IgD-negative memory B cell (primary cell): ENCODE measurements at regions not wholly inside any gene's neighbourhood (a gene's known extent, or its start where the extent isn't known, plus 50 kb on each side); places are given as distances from the start of the nearest gene placed in this dataset.
"Not testable (repeated sequence)": the region's sequence is repeated elsewhere in the genome, so short reads cannot be mapped to it uniquely, and the experiment has no call there.

Experiments used
- H3K27ac Mint-ChIP-seq, 3 donors: one replicate each; pipeline ENCODE4 v1.8.0; 2020 to 2022; ENCODE audit warnings: mild to moderate bottlenecking in 3 of 3, mixed read lengths in 3 of 3, moderate library complexity in 1 of 3
- H3K27me3 Mint-ChIP-seq: one replicate; pipeline ENCODE4 v1.8.0; 2021; ENCODE audit warnings: mixed read lengths
- H3K36me3 Mint-ChIP-seq: one replicate; pipeline ENCODE4 v1.8.0; 2020; ENCODE audit warnings: mild to moderate bottlenecking, mixed read lengths
- H3K4me1 Mint-ChIP-seq, 3 donors: one replicate each; pipeline ENCODE4 v1.8.0; 2020 to 2022; ENCODE audit warnings: mixed read lengths in 3 of 3, mild to moderate bottlenecking in 1 of 3
- H3K4me3 Mint-ChIP-seq, 4 donors: one replicate each; pipeline ENCODE4 v1.8.0; 2020 to 2022; ENCODE audit warnings: mild to moderate bottlenecking in 4 of 4, mixed read lengths in 4 of 4, moderate library complexity in 3 of 4
- H3K9me3 Mint-ChIP-seq, 3 donors: one replicate each; pipeline ENCODE4 v1.8.0; 2020 to 2021; ENCODE audit warnings: mixed read lengths in 3 of 3, mild to moderate bottlenecking in 1 of 3

GRCh38 chr2:35997488-35997887, 358.1 kb upstream of the CRIM1 start:
- Mint-ChIP-seq H3K4me1 (no peaks in the 10 kb centered on the region), H3K27ac (no peak overlapping the region), H3K9me3 (peaks cover 1 to 13% (median 2%) of the 10 kb centered on the region in 3 donors), H3K27me3 (no peaks in the 10 kb centered on the region), H3K4me3 (no peak overlapping the region), H3K36me3 (no peaks in the 10 kb centered on the region)

GRCh38 chr2:35989503-35989902, 366.1 kb upstream of the CRIM1 start:
- Mint-ChIP-seq H3K27ac (no peak overlapping the region), H3K36me3 (no peaks in the 10 kb centered on the region), H3K4me3 (no peak overlapping the region), H3K27me3 (peaks cover 2% of the 10 kb centered on the region), H3K4me1 (no peaks in the 10 kb centered on the region), H3K9me3 (peaks cover 0 to 10% (median 2%) of the 10 kb centered on the region in 3 donors)

GRCh38 chr2:35989040-35989439, 366.5 kb upstream of the CRIM1 start:
- no peak overlapping the region for H3K27ac Mint-ChIP-seq
- no peaks in the 10 kb centered on the region for H3K36me3 Mint-ChIP-seq
- no peaks in the 10 kb centered on the region for H3K4me1 Mint-ChIP-seq
- peaks cover 0 to 8% (median 2%) of the 10 kb centered on the region in 3 donors for H3K9me3 Mint-ChIP-seq
- H3K4me3 Mint-ChIP-seq: no peak overlapping the region
- peaks cover 2% of the 10 kb centered on the region for H3K27me3 Mint-ChIP-seq

- Mint-ChIP-seq H3K4me1 (no peaks in the 10 kb centered on the region), H3K27me3 (peaks cover 2% of the 10 kb centered on the region), H3K36me3 (no peaks in the 10 kb centered on the region), H3K27ac (no peak overlapping the region), H3K9me3 (peaks cover 0 to 3% (median 2%) of the 10 kb centered on the region in 3 donors), H3K4me3 (no peak overlapping the region)
Measured at GRCh38 chr2:35986871-35987270, 368.7 kb upstream of the CRIM1 start.

DNA sequence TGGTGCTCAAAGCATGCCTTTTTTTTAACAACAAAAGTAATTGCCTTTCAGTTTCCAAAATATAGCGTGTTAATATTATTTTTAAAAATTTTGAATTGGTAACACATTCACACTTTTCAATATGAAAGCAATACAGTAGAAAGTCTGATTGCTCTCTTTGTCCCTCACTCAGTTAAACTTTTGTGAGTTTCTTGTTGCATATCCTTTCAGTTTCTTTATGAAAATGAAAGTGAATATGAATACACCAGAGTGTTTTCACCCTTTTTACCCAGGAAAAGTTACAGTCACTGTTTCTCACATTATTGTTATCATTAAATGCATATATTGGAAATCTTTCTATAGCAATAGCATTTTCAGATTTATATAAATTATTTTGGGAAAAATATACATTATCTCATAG, 377.4 kb upstream of the CRIM1 start:
- Mint-ChIP-seq H3K27me3 (no peaks in the 10 kb centered on the region), H3K36me3 (no peaks in the 10 kb centered on the region), H3K27ac (no peak overlapping the region), H3K4me1 (peaks cover 0 to 4% (median 0%) of the 10 kb centered on the region in 3 donors), H3K9me3 (no peaks in the 10 kb centered on the region), H3K4me3 (no peak overlapping the region)

DNA sequence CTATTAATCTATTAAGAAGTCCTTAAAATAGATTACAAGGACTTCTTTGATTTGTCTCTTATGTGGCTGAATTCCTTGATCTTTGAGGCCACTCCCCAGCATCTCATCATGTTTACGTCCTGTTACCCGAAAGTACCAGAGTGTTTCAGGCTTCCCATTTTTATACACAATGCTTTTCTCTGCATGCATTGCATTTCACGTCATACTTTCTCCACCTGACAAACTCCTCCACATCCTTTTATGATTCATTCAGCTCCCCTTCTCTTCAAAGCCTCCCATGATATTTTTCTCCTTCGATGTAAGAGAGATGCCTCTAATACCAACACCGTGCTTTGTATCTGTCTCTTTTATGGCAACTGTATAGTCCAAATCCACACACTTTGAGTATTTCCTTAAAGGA, 379.0 kb upstream of the CRIM1 start:
- H3K4me1 Mint-ChIP-seq: peaks cover 0 to 4% (median 0%) of the 10 kb centered on the region in 3 donors
- H3K27me3 Mint-ChIP-seq: no peaks in the 10 kb centered on the region
- no peak overlapping the region for H3K4me3 Mint-ChIP-seq
- no peaks in the 10 kb centered on the region for H3K9me3 Mint-ChIP-seq
- no peak overlapping the region for H3K27ac Mint-ChIP-seq
- no peaks in the 10 kb centered on the region for H3K36me3 Mint-ChIP-seq

- peaks cover 0 to under 1% (median 0%) of the 10 kb centered on the region in 3 donors for H3K4me1 Mint-ChIP-seq
- H3K36me3 Mint-ChIP-seq: no peaks in the 10 kb centered on the region
- no peak overlapping the region for H3K4me3 Mint-ChIP-seq
- peaks cover 0 to 5% (median 0%) of the 10 kb centered on the region in 3 donors for H3K9me3 Mint-ChIP-seq
- H3K27me3 Mint-ChIP-seq: no peaks in the 10 kb centered on the region
- no peak overlapping the region for H3K27ac Mint-ChIP-seq
Measured at GRCh38 chr2:35973737-35974132, 381.8 kb upstream of the CRIM1 start.

GRCh38 chr2:35973132-35973736, 382.3 kb upstream of the CRIM1 start:
- Mint-ChIP-seq H3K4me1 (no peaks in the 10 kb centered on the region), H3K9me3 (peaks cover 0 to 5% (median 0%) of the 10 kb centered on the region in 3 donors), H3K27ac (no peak overlapping the region), H3K4me3 (no peak overlapping the region), H3K36me3 (no peaks in the 10 kb centered on the region), H3K27me3 (no peaks in the 10 kb centered on the region)

DNA sequence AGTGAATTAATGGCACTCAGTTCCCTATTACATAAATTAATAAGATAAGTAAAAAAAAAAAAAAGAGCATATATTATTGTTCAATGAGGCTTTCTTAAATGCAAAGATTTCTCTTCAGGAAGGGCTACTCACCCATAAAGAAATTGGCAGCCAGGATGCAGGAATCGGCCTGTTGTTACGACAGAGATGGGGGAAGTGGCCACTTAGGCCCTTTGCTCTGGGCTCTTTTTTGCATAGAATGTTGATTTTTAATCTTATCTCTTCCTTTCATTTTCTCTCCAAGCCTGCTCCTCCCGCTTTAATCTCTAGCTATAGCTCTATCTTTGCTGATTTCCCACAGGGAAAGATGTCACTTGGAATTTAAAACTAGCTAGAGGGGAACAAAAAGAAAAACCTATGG, 391.8 kb upstream of the CRIM1 start:
- H3K9me3 Mint-ChIP-seq: peaks cover 0 to 3% (median 3%) of the 10 kb centered on the region in 3 donors
- H3K36me3 Mint-ChIP-seq: no peaks in the 10 kb centered on the region
- no peak overlapping the region for H3K4me3 Mint-ChIP-seq
- H3K27me3 Mint-ChIP-seq: peaks cover 1% of the 10 kb centered on the region
- H3K27ac Mint-ChIP-seq: no peak overlapping the region
- H3K4me1 Mint-ChIP-seq: no peaks in the 10 kb centered on the region

- H3K27ac Mint-ChIP-seq: no peak overlapping the region
- H3K4me1 Mint-ChIP-seq: no peaks in the 10 kb centered on the region
- peaks cover 0 to 3% (median 3%) of the 10 kb centered on the region in 3 donors for H3K9me3 Mint-ChIP-seq
- H3K27me3 Mint-ChIP-seq: peaks cover 1% of the 10 kb centered on the region
- no peaks in the 10 kb centered on the region for H3K36me3 Mint-ChIP-seq
- H3K4me3 Mint-ChIP-seq: peak overlapping the region in 1 of 4 donors; percentile 68
Measured at GRCh38 chr2:35963357-35963756, 392.2 kb upstream of the CRIM1 start.

DNA sequence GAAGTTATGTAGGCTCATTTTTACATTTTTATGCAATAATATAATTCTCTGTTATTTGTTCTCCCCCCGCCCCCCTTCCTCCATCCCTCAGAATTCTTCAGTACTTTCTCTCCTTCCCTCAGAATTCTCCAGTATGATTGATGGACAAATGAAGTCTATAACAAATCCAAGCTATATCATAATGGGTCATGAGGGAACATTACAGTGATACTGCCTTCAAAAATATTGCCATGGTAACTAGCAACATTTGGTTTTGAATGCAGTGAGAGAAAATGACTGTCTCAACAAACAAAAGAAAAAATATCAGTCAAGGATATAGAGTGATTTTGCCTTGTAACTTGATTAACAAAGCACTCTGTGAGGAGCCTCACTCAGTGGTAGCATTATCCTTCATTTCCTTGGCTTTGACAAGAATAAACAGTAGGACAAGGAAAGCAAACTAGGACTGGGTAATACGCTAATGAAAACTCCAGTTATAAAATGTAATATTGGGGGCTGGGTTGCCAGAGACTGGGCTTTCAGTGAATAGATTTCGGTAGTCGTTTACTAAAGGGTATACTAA, 392.9 kb upstream of the CRIM1 start:
- Mint-ChIP-seq H3K27ac (no peak overlapping the region), H3K9me3 (peaks cover 3% of the 10 kb centered on the region in 3 donors), H3K36me3 (no peaks in the 10 kb centered on the region), H3K4me3 (no peak overlapping the region), H3K4me1 (no peaks in the 10 kb centered on the region), H3K27me3 (peaks cover 1% of the 10 kb centered on the region)

- Mint-ChIP-seq H3K9me3 (peaks cover 0 to 3% (median 3%) of the 10 kb centered on the region in 3 donors), H3K36me3 (no peaks in the 10 kb centered on the region), H3K4me1 (no peaks in the 10 kb centered on the region)
Measured at GRCh38 chr2:35960596-35960995, 395.0 kb upstream of the CRIM1 start.

DNA sequence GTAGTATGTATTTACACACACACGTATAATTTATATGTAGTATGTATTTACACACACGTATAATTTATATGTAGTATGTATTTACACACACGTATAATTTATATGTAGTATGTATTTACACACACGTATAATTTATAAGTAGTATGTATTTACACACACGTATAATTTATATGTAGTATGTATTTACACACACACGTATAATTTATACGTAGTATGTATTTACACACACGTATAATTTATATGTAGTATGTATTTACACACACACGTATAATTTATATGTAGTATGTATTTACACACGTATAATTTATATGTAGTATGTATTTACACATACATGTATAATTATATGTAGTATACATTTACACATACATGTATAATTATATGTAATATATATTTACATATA, 398.5 kb upstream of the CRIM1 start:
- H3K4me1 Mint-ChIP-seq, H3K4me3 Mint-ChIP-seq, H3K27me3 Mint-ChIP-seq, H3K9me3 Mint-ChIP-seq, H3K27ac Mint-ChIP-seq, H3K36me3 Mint-ChIP-seq: not testable (repeated sequence)

More at GRCh38 chr2:35960596-35960995, 395.0 kb upstream of the CRIM1 start:
- Mint-ChIP-seq H3K27ac (no peak overlapping the region), H3K4me3 (no peak overlapping the region), H3K27me3 (peaks cover 1% of the 10 kb centered on the region)

GRCh38 chr2:35946478-35946877, 409.1 kb upstream of the CRIM1 start:
- Mint-ChIP-seq H3K27ac (no peak overlapping the region), H3K9me3 (peaks cover 0 to 1% (median 0%) of the 10 kb centered on the region in 3 donors), H3K36me3 (no peaks in the 10 kb centered on the region), H3K27me3 (no peaks in the 10 kb centered on the region), H3K4me3 (no peak overlapping the region), H3K4me1 (no peaks in the 10 kb centered on the region)

- H3K36me3 Mint-ChIP-seq: no peaks in the 10 kb centered on the region
- no peak overlapping the region for H3K27ac Mint-ChIP-seq
- H3K4me1 Mint-ChIP-seq: no peaks in the 10 kb centered on the region
- H3K27me3 Mint-ChIP-seq: no peaks in the 10 kb centered on the region
- no peaks in the 10 kb centered on the region for H3K9me3 Mint-ChIP-seq
- no peak overlapping the region for H3K4me3 Mint-ChIP-seq
Measured at GRCh38 chr2:35938838-35939237, 416.7 kb upstream of the CRIM1 start.

DNA sequence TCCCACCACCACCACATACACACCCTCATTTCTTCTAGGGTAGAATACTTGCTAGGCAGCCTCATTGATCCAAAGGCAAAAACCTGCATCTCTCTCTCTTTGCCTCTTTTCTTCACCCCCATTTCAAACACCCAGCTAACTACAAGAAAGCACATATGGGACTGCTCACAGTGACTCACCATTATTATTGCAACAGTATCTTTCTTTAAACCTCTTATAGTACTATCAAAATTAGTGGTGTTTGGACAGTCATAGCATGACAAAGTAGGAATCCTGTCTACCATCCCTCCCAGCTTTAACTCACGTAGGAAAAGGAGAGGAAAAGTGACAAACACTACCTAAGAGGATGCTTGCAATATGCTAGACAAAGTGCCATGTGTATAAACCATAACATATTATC, 422.5 kb upstream of the CRIM1 start:
- no peak overlapping the region for H3K27ac Mint-ChIP-seq
- H3K27me3 Mint-ChIP-seq: no peaks in the 10 kb centered on the region
- peaks cover 0 to 2% (median 0%) of the 10 kb centered on the region in 3 donors for H3K4me1 Mint-ChIP-seq
- no peaks in the 10 kb centered on the region for H3K36me3 Mint-ChIP-seq
- no peak overlapping the region for H3K4me3 Mint-ChIP-seq
- peaks cover 0 to under 1% (median 0%) of the 10 kb centered on the region in 3 donors for H3K9me3 Mint-ChIP-seq
